GM10248 (cell line): ENCODE measurements at regions not wholly inside any gene's neighbourhood (a gene's known extent, or its start where the extent isn't known, plus 50 kb on each side); places are given as distances from the start of the nearest gene placed in this dataset.
"Not testable (repeated sequence)": the region's sequence is repeated elsewhere in the genome, so short reads cannot be mapped to it uniquely, and the experiment has no call there.

Source experiments
- CTCF ChIA-PET: fragments of 300-600 bp; sonication (Branson Sonifier 250); formaldehyde crosslinking; extraction: SDS; loops from one replicate; lab custom pipeline; 2021; ENCODE audit warnings: antibody characterized with exemption; lab: Yijun Ruan, JAX
- POLR2A ChIA-PET: fragments of 350-650 bp; sonication (Branson Sonifier 250); formaldehyde crosslinking; extraction: SDS; loops from one replicate; lab custom pipeline; 2020; ENCODE audit warnings: antibody characterized with exemption; lab: Yijun Ruan, JAX
- DNase-seq: peaks from one replicate; pipeline ENCODE4 v3.0.0; 2012; ENCODE audit errors: extremely low spot score
- TF ChIP-seq, protein P1 (sequence below): IDR thresholded peaks from 2 replicates; pipeline ENCODE4 v1.5.1; 2012; ENCODE audit warnings: mild to moderate bottlenecking, low read depth; ENCODE audit errors: extremely low read depth, missing control alignments, control extremely low read depth

DNA sequence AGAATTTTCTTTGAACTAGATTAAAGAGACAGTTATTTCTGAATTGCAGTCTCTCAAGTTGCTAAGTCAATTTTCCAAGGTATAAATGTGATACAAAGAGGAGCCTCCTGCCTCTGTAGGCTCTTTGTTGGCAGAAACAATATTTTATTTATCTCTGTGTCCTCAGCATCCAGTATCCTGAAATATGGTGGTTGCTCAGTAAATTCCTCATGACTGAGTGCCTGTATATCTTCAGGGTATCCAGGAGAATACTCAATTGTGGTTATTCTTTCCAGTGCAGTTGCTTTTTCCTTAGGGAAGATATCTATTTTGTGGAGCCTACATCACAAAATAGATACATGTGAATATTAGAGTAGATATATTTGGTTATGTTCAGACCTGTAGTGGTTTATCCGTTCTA, 144.8 kb upstream of the FERD3L start:
- POLR2A ChIA-PET: no interaction called here
- CTCF ChIA-PET: no interaction called here
- TF ChIP-seq, protein P1, sequence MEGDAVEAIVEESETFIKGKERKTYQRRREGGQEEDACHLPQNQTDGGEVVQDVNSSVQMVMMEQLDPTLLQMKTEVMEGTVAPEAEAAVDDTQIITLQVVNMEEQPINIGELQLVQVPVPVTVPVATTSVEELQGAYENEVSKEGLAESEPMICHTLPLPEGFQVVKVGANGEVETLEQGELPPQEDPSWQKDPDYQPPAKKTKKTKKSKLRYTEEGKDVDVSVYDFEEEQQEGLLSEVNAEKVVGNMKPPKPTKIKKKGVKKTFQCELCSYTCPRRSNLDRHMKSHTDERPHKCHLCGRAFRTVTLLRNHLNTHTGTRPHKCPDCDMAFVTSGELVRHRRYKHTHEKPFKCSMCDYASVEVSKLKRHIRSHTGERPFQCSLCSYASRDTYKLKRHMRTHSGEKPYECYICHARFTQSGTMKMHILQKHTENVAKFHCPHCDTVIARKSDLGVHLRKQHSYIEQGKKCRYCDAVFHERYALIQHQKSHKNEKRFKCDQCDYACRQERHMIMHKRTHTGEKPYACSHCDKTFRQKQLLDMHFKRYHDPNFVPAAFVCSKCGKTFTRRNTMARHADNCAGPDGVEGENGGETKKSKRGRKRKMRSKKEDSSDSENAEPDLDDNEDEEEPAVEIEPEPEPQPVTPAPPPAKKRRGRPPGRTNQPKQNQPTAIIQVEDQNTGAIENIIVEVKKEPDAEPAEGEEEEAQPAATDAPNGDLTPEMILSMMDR: no peak
- no peak for DNase-seq

- ChIA-PET POLR2A (no interaction called here), CTCF (no interaction called here)
- no peak for DNase-seq
- TF ChIP-seq, protein P1: no peak
Observed at GRCh38 chr7:19284596-19285300, 139.5 kb upstream of the FERD3L start.

DNA sequence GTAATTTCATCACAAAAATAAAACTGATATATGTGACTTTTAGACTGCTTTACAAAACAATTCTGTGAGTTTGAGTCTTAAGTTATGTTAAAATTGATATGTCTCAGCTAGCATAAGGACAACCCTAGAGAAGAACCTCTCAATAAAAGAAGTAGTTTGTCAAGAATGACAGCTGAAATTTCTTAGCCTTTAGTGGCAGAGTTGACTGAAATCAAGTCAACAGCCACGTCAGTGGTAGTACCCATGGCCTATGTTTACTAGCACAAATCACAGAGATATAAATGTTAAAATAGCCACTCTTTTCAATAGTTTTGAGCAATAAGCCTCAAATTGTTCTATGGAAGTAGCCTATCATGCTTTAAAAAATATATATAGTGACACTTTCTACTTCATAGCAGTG, 138.9 kb upstream of the FERD3L start:
- TF ChIP-seq, protein P1: no peak
- CTCF ChIA-PET: no interaction called here
- POLR2A ChIA-PET: no interaction called here
- DNase-seq: no peak

DNA sequence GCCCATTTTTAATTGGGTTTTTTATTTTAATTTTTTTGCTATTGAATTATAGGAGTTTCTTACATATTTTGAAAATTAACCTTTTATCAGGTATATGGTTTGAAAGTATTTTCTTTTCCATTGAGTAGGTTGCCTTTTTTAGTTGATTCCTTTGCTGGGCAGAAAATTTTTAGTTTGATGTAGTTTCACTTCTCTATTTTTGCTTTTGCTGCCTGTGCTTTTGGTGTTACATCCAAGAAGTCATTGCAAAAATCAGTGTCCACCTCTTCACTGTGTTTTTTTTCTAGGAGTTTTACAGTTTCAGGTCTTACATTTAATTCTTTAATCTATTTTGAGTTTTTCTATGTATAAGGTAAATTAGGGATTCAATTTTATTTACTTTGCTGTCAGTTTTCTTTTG, 129.8 kb upstream of the FERD3L start:
- POLR2A ChIA-PET: no interaction called here
- TF ChIP-seq, protein P1: no peak
- DNase-seq: no peak
- CTCF ChIA-PET: no interaction called here

DNA sequence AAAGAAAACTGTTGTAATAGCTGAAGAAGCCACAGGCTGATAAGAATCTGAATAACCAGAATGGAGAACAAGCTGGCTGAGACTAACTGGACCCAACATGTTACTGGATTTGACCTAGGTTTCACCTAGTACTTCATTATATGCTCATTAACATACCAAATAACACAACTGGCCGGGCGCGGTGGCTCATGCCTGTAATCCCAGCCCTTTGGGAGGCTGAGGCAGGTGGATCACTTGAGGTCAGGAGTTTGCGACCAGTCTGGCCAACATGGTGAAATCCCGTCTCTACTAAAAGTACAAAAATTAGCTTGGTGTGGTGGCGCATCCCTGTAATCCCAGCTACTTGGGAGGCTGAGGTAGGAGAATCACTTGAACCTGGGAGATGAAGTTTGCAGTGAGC, 127.1 kb upstream of the FERD3L start:
- POLR2A ChIA-PET, DNase-seq: not testable (repeated sequence)
- CTCF ChIA-PET: interaction anchor here (1.0 kb wide), 1 partner anchor 12 kb away, joined by 4 read pairs; no protein-coding TSS in a partner anchor

DNA sequence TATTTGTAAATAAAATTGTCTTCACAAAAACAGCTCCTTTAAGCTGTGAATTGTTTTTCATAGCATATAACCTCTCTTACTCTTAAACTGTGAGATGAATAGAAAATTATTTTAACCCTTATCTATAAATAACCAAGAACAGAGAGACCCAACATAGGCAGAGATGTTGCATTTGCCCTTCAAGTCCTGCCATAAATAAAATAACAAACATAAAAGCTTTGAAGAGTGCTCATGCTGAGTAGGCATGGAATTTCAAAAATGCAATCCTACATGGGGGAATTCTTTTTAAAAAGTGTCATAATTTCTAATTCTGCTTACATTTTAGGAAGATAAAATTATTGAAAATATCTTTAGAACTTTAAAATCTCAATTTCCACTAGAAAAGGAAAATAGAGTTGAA, 124.1 kb upstream of the FERD3L start:
- DNase-seq: no peak
- TF ChIP-seq, protein P1: no peak
- ChIA-PET POLR2A (no interaction called here), CTCF (no interaction called here)

GRCh38 chr7:19268737-19269136, 123.5 kb upstream of the FERD3L start:
- POLR2A ChIA-PET: no interaction called here
- TF ChIP-seq, protein P1: no peak
- no peak for DNase-seq
- CTCF ChIA-PET: no interaction called here
